Dedifferentiated amniotic fluid mesenchymal stem cell (primary cell): ENCODE measurements at regions not wholly inside any gene's neighbourhood (a gene's known extent, or its start where the extent isn't known, plus 50 kb on each side); places are given as distances from the start of the nearest gene placed in this dataset.

Experiments used
- DNase-seq: peaks from one replicate; pipeline ENCODE4 v3.0.0-alpha.2; 2016; ENCODE audit errors: extremely low spot score

DNA sequence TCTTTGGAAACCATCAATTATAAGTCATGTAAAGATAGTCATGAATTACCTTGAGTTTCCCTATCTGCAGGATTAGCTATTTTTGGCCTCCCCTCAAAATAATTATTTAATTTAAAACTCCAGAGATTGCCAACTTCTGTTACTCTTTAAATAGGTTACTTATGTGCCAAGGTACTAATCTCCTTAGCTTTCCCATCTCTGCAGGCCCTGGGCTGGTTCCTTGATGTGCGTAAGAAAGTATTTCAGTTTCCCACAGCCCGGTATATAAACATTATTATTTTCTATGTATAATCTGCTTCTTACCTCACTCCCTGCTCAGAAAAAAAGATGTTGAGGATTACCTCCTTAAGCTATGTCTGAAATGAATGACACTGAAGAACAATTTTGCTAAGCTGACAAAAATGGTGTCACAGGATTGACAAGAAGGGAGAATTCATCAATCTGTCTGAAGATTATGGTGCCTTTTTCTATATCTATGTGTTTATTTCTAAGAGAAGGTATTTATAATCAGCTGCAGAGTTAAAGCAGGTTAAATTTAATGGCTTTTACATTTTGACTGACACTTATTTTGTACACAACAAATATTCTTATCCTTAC is 1697.2 kb upstream of the PCDH20 start:
- DNase-seq, result no peak

DNA sequence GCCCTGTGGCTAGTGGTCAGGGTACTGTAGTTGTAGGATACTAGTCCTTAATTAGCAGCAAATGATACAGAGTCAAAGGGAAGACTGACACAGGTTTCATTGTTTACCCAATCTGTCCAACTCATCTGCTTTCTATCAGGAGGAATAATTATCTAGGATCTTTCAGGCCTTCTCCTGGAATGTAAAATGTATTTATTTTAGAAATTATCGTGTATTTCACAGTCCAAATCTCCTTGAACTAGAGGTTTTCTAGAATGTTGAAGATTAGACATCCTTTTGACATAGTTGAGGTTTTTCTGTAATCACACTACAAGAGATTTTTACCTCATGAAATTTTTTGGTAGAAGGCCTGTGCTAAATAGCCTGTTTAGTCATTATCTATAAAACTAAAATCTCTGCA is 1694.8 kb upstream of the PCDH20 start:
- DNase-seq, result no peak

DNA sequence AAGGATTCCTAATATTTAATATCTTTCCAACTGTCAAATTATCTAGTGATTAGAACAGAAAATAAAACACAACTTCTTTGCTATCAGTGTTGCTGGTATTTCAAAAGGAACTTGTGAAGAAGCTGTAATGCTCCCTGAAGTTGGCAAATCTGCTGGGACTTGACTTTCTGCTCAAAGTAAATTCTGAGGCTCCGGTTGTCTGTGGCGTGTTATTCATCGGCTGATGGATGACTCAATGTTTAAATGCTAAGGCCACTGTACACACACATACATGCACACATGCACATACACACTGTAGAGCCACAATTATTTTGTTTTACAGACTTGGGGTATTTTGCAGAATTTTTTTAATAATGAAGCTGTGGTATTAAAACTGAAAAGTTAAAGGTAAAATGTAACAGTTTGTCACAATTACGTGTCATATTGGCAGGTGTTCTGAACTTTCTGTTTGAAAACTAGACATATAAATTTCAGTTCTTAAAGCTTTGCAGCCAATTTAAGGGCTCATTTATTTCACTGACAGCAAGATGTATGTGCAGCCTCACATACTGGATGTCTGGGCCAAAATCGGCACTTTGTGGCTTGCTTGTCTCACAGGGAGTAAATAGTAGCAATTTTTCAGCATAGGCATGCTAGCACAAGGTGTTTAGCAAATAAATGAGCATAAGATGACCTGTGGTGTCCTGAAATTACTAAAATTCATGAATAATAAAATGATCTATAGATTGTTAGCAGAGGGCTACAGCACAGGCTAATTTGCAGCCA is 1691.7 kb upstream of the PCDH20 start:
- no peak for DNase-seq

DNA sequence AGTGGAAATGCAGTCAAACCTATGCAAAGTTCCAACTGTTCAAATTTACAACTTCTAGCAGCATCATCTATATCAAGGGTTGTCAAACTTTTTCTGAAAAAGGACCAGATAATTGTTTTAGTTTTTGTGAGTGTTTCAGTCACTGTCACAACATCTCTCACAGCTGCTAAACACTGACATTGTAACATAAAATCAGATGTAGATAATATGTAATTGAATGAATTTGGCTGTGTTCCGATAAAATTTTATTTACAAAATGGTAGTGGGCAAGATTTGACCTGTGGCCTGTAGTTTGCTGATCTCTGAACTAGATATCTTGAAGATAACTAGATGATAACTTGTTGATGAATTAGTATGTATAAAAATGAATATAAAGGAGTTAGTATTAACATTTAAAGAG is 1679.1 kb upstream of the PCDH20 start:
- DNase-seq, result no peak

DNA sequence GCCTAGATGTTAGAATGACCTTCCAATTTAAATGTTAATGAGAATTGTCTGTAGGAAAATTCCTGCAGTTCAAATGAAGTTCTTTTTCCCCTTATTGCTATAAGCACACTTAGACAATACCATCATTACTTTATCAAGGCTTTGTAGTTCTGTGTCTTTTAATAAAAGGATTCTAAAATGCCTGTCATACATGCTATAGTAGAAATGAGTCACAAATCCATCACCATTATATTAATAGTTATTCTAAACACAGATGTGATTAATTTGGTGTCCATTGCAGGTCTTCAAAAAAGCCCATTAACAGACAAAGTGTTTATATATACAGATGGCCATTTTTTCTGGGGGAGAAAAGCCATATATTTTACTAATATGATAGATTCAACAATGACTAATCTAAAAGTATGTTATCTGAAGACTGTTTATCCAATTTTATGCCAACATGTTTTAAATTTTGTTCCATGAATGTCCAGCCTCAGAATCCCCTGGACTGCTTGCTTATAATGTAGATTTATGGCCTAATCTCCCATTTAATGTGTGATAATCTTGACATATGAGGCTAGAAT is 1678.3 kb upstream of the PCDH20 start:
- DNase-seq, result no peak

DNA sequence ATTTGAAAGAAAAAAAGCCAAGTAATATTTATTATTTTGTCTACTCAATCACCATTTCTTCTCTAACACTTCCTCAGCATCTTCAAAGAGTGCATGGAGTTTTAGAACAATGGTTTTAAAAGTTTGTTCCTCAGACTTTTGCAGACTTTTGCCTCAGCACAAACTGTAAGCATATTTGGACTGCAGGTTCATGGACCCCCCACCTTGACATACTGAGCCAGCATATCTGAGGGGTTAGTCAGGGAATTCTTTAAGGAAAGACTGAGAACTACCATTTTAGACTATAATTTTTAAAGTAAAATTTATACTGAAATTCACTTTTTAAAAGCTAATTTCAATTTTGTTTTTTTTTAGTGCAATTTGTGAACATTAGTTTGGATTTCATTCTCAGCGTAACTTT is 1676.8 kb upstream of the PCDH20 start:
- no peak for DNase-seq

DNA sequence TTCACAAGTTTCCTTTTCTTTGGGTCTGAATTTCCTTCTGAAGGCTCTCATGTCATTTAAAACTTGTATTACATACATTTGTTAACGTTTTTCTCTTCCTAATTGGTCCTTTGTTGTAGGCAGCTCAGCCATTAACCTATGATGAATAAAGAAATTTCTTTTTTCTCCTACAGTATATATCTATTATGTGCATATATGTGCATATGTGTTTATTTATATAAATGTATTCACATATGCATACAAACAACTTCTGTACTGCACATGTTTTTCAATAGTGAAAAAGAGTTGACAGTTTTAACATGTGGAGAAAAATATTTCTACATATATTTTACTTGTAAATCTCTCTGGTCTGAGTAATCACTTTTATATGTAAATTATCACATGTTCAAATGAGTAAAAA is 1674.9 kb upstream of the PCDH20 start:
- no peak for DNase-seq

DNA sequence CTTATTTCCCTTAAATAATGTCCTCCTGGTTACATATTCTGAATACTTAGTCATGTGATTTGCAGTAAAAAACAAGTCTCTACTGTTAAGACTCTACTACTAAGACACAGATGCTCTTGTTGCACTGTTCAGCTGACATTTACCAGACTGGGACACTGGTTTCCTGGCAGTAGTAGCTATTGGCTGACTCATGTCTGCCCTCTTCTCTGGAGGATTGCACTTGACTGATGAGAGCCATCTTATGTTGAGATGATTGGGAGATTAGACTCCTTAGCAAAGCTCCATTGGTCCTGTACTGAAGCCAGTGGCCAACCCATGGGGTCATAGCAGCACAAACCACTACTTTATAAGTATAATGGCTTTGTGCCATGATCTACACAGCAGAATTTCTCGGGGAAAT is 1672.6 kb upstream of the PCDH20 start:
- DNase-seq, result no peak

DNA sequence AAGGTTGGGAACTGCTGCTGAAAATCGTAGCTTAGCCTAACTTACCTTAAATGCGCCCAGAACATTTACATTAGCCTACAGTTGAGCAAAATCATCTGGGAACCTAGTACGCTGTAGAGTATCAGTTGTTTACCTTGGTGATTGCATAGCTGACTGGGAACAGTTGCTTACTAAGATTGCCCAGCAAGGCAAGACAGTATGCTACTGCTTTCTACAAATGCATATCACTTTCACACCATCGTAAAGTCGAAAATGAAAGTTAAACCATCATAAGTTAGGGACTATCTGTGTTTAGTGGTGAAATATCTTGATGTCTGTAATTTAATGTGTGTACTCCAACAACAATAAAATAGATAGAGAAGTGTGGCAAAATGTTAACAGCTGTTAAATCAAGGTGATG is 1670.6 kb upstream of the PCDH20 start:
- no peak for DNase-seq

DNA sequence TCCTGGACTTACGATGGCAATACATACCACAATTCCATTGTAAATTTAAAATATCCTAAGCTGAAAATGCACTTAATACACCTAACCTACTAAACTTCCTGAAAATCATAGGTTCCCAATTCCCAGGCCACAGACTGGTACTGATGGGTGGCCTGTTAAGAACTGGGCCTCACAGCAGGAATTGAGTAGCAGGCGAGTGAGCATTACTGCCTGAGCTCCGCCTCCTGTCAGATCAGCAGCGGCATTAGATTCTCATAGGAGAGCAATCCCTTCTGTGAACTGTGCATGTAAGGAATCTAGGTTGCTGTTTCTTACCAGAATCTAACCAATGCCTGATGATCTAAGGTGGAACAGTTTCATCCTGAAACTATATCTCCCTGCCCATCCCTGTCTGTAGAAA is 1670.2 kb upstream of the PCDH20 start:
- DNase-seq, result no peak

DNA sequence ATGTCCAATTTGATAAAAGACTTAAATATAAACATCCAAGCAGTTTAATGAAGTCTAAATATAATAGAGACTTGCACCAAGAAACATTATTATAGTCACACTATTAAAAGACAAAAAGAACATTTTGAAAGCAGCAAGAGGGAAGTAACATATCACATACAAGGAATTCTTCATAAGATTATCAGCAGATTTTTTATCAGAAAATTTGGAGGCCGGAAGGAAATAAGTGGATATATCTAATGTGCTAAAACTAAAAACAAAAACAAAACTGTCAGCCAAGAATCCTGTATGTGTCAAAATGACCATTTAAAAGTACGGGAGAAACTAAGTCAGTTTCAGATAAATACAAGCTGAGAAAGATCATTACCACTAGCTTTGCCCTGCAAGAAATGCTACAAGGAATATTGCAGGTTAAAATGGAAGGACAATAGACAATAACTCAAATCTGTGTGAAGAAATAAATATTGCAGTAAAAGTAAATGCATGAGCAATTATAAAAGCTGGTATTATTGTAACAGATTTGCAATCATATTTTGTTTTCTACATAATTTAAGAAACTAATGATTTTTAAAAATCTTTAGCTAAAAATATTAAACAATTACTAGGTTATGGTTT is 1665.9 kb upstream of the PCDH20 start:
- DNase-seq, result no peak

DNA sequence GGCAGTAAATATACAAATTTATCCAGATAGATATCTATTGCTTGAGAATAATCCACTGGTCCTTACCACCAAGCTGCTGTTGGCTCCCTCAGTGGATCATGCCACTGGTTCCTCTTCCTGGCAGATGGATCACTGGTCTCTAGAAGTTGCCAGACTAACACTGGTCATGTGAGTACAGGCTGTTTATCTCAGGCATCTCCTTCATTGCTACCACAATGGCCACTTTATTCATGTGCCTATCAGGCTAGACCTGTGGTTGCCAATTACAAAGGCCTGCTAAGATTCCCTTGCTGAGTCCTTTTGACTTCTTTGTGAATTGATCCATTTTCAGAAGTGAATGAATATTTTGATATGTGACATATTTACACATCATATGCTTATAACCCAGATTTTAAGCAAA is 1659.5 kb upstream of the PCDH20 start:
- DNase-seq, result no peak

DNA sequence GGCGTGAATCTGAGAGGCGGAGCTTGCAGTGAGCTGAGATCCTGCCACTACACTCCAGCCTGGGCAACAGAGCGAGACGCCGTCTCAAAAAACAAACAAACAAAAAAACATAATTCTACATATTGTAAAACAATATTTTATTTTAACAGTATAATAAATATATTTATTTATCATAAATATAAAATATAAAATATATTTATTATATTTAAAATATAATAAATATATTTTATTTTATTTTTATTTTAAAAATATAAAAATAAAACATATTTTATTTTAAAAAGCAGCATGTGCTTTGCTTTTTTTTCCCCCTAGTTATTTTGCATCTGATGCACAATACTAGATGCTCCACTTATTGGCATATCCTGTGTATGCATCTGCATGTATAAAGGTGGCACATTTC is 1634.6 kb upstream of the PCDH20 start:
- DNase-seq, result no peak

DNA sequence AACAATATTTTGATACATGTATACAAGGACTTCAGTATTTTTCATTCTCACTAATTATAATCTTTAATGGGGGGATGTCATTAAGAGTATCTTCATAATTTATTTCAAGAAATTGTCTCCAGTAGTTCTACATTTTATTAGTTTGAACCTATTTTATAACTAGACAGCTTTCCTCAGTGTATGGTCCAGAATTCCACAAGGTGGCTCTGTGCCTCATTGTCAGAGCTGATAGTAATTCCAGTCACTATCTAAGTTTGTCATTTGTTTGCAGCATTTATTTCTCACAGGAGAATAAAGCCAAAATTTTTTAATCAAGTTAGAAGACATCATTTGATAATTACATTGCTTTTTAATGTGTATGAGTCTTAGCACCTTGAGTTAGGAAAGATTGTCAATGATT is 1633.0 kb upstream of the PCDH20 start:
- no peak for DNase-seq

DNA sequence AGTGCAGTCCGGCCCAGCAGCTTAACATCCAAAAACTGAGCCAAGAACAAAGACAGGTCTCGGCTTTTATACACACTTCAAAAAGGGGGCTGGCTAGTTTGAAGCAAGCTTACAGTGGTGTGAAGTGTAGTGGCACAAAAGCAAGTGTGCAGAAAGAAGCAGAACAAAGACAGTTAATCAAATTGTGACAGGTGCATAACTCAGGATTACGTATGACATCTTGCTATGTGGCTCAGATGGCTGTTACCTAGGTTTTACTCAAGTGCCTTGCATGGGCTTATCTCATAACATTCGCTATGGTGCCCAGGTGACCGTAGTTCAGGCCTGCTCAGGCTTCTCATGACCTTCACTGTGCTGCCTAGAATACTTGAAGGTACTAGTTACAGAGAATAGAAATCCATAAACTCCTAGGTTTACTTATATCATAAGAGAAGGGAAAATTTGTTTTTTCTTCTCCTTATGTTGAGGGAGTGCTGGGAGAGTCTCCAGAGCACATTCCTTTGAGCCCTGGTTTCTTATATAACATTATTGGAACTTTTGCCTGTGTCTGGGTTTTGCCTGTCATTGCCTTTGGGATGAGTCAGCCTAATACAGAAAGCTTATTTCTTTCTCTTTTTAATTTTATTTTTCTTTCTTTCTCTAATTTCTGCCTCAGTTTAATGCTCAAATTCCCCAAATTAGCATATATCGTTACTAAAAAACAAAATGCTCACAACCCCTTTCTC is 1629.1 kb upstream of the PCDH20 start:
- peak; percentile 50 for DNase-seq

DNA sequence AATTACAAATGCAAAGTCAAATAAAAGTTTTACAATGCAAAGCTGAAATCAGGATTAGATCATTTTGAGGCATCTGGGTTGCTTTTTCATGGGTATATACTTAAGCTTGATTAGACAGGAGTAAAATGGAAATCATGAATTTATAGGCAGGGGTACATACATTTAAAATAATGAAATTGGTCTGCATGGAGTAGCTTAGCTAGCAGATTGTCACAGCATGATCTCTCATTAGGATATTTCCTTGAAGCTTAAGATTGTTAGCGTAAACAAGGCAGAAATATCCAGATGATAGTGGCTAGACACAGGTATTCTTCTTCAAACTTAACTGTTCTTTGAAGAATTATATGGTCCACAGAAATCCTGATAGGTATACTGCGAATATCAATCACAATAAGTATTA is 1627.0 kb upstream of the PCDH20 start:
- no peak for DNase-seq

DNA sequence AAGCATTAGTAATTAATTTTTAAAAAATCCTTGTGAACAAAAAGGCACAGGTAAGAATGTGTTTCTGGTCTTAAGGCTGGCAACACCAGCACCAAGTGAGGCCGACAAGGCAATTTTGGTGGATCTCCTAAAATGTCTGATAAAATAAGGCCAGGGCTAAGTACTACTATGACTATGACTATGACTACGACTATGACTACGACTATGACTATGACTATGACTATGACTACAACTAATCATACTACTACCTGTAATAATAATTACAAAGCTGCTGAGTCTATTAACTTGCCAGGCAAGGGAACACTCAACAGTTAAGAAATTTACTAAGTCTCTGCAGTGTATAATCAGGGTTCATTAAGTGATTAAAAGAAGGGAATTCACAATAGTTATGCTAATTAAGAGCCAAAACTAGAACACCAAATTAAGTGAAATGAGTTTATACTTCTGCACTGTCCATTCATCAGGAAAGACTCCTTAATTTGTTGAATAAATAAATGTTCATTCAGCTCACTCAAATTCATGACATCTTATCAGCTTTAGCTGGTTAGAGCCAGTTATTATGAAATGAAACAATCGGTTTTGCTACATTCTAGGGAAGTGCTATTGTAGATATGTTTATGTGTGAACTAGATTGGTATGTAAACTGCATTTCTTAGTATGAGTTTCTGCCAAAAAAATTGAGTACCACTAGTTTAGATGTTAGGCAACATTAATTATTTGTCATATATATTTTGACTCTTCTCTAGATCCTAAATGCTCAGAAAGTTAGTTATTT is 1626.2 kb upstream of the PCDH20 start:
- DNase-seq, result no peak

DNA sequence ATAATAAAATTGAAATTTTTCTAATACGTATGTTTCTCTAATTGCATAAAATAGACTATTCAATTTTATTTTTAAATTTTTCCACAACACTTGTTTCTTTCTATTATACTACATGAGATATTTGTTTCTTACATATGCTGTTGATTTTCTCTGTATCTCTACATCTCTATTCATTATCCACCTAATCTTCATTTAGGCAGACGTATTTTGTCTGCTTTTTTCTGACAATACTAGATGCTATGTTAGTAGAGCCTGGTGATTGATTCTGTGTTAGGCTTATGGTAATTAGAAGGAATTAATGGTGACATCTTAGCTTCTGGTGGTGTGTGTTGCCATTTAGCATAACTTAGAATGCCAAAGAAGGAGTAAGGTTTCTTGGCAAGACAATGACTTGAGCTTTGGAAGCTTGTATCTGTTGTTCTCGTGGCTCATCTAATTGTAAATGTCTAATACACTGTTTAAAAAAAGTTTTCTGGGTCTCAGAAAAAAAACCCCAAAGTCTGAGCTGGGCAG is 1610.7 kb upstream of the PCDH20 start:
- DNase-seq, result no peak

DNA sequence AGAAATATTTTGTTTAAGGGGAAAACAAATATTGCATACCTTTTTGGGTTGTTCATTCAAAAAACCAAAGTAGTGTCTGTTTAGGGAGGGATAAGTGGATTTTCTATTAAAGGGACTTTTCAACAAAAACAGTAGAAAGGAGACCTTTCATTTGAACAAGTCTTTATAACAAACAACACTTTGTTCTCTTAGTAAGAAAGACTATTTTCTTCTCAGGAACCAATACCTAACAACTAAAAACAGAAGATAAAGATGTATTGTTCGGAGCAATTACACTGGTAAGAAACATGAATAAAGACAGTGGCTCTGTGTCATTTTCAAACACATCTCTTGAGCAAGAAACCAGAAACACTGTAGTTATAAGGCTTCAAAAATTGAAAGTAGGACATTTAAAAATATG is 1610.1 kb upstream of the PCDH20 start:
- no peak for DNase-seq

DNA sequence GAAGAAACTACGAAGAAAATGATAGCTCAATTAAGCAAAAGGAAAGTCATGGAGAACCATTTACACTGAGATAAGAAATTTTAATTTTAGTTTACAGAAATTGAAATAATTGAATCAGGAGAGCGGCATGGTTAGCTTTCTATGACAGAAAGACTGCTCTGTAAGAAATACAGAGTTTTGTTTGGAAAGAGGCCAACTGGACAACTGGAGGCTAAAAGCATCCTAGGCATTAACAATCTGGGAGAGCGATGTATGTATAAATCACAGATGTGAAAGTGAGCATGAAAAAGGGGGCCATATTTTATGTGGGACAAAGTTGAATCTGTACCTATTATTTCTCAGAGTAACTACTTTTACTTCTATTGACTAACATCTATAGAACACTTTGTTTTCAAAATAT is 1608.8 kb upstream of the PCDH20 start:
- DNase-seq, result no peak

DNA sequence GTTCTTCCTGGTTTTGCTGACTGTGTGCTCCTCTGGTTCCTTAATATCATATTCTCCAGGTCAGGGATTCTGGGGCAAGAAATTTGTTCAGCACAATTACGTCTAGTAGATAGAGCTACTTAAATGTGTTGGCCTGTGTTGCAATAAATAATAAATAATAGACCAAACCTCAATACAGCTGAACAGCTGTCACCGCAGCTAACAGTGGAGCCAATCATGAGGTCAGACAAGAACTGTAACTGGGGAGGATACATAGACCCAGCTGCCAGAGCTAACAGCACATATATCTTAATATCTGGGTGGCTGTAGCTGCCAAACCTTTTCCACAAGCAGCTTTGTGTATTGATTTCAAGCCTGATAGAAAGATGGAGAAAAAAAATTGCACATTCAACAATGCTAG is 1596.3 kb upstream of the PCDH20 start:
- no peak for DNase-seq
